SK-N-MC (cell line): ENCODE measurements at regions not wholly inside any gene's neighbourhood (a gene's known extent, or its start where the extent isn't known, plus 50 kb on each side); places are given as distances from the start of the nearest gene placed in this dataset.

Experiments
- EZH2 ChIP-seq: fragments of 200-600 bp; sonication (generic); IDR thresholded peaks from one replicate; pipeline ENCODE4 v1.6.1; 2017; ENCODE audit warnings: antibody characterized with exemption
- FOXP2 ChIP-seq: optimal IDR thresholded peaks from 2 replicates; pipeline ENCODE3; 2011; ENCODE audit warnings: mild to moderate bottlenecking, moderate library complexity; ENCODE audit not compliant: insufficient read depth; ENCODE audit errors: extremely low read length, control extremely low read depth
- POLR2AphosphoS5 ChIP-seq: IDR thresholded peaks from 2 replicates; pipeline ENCODE4 v1.6.1; 2012; ENCODE audit warnings: mild to moderate bottlenecking, low read depth, low read length, borderline replicate concordance

DNA sequence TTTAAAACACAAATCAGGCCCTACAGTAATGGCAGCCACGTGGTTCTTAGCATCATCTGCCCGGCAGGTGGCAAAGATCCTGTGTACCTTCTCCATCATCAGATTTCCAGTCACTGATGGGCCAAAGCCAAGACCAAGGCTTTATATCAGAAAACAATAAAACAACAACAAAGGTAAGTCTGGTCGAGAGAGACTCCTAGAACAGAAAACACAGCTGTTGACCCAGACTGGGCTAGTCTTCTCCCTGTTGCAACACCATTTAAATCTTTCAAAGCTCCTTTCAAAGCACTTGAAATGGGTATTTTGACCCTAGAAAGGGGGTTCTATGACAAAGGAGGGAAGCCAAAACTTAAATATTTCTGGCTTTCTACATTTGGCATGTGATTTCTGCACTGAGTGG lies 285.6 kb downstream of the IPMK start:
- TF ChIP-seq POLR2AphosphoS5 (no peak), EZH2 (no peak), FOXP2 (no peak)
